HUES6 (cell line): ENCODE measurements at regions not wholly inside any gene's neighbourhood (a gene's known extent, or its start where the extent isn't known, plus 50 kb on each side); places are given as distances from the start of the nearest gene placed in this dataset.

Experiments
- H3K27ac ChIP-seq: 2 replicates; pipeline ENCODE4 v1.7.0; 2013; ENCODE audit warnings: low read depth, mild to moderate bottlenecking, low read length, inconsistent platforms
- H3K27me3 ChIP-seq: 2 replicates; pipeline ENCODE4 v1.6.1; 2013; ENCODE audit warnings: low read length; ENCODE audit not compliant: control insufficient read depth, insufficient read depth
- H3K36me3 ChIP-seq: 2 replicates; pipeline ENCODE4 v1.6.1; 2013; ENCODE audit warnings: low read length; ENCODE audit not compliant: control insufficient read depth, insufficient read depth
- H3K4me1 ChIP-seq: 2 replicates; pipeline ENCODE4 v1.6.1; 2013; ENCODE audit warnings: low read length; ENCODE audit not compliant: control insufficient read depth, insufficient read depth
- H3K4me3 ChIP-seq: 2 replicates; pipeline ENCODE4 v1.5.1; 2013; ENCODE audit warnings: low read depth, low read length
- H3K9ac ChIP-seq: one replicate; pipeline ENCODE4 v1.6.1; 2013; ENCODE audit warnings: mild to moderate bottlenecking, low read length
- H3K9me3 ChIP-seq: 2 replicates; pipeline ENCODE4 v1.6.1; 2013; ENCODE audit warnings: low read depth, low read length; ENCODE audit not compliant: control insufficient read depth, insufficient read depth

- H3K27me3 ChIP-seq, result peaks cover 6% of the 10 kb centered on the region; the same call in 1 of the 2 replicates
- no peaks in the 10 kb centered on the region for H3K36me3 ChIP-seq
- H3K9ac ChIP-seq, result no peak overlapping the region
- H3K4me1 ChIP-seq, result peaks cover 3% of the 10 kb centered on the region; the same call in 1 of the 2 replicates
- no peak overlapping the region for H3K4me3 ChIP-seq
- H3K27ac ChIP-seq, result no peak overlapping the region
- no peaks in the 10 kb centered on the region for H3K9me3 ChIP-seq
These were observed 305.1 kb downstream of the TTC6 start for GRCh38 chr14:37900561-37900960.

DNA sequence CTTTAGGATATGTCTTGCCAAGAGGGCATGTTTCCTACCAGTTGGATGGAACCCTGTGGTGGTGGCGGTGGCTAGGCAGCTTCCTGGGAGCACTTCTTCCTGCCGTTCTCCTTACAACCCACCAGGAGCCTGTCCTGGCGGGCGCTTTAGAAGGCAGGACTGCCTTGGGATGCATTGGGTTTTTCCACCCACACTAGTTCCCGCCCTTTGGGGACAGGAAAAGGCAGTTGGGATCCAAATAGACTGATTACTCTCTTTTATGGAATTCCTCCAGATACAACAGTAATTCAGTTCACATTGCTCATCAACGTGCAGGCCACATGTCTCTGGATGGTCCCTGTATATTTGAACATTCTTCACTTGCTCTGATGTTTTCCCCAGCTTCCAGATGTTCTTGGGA, 305.7 kb upstream of the SSTR1 start:
- H3K9ac ChIP-seq, result no peak overlapping the region
- H3K4me1 ChIP-seq, result no peaks in the 10 kb centered on the region; the same call in 1 of the 2 replicates
- no peak overlapping the region for H3K4me3 ChIP-seq
- H3K36me3 ChIP-seq, result no peaks in the 10 kb centered on the region
- H3K27me3 ChIP-seq, result peaks cover 6% of the 10 kb centered on the region; the same call in 1 of the 2 replicates
- H3K27ac ChIP-seq, result no peak overlapping the region
- H3K9me3 ChIP-seq, result peaks cover 3% of the 10 kb centered on the region; the same call in 1 of the 2 replicates

DNA sequence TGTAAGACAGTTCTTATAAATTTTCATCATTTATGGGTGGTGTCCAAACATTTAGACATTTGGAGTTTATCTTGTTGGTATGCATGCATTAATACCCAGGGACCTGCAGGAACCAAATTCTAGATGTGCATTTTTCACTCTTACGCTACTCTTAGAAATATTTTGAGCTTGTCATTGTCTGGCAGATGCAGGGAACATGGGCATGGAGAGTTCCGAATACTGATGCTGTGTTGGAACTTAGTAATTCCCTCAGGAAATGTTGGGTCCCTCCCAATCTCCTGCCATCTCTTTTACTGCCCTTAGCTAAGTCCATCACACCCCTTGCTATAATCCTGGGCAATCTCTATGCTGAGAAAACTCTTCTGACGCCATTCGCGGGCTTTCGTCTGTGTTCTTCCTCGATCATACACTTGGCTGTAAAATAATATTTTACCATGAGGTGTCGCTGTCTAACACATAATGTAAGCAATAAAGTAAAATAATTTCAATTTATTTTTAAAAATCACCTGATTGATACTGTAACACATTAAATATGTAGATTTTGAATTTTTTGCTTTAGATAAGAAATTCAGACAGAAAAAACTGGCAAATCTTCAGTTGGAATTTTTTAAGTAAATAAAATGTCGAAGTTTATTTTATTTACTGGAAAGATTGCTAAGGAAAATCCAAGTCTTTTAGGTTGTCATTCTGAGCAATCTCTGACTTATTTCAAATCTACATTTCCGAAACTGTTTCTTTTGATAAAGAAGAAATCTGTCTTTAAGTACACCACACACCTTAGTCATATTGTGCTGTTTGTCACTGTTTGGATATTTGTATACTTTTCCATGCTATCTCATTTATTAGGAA, 304.1 kb upstream of the SSTR1 start:
- H3K36me3 ChIP-seq, result no peaks in the 10 kb centered on the region
- no peaks in the 10 kb centered on the region; the same call in 1 of the 2 replicates for H3K4me1 ChIP-seq
- H3K4me3 ChIP-seq, result no peak overlapping the region
- H3K27ac ChIP-seq, result no peak overlapping the region
- peaks cover 3% of the 10 kb centered on the region; the same call in 1 of the 2 replicates for H3K9me3 ChIP-seq
- no peak overlapping the region for H3K9ac ChIP-seq
- H3K27me3 ChIP-seq, result peaks cover 6% of the 10 kb centered on the region; the same call in 1 of the 2 replicates

GRCh38 chr14:37924622-37925021, 283.1 kb upstream of the SSTR1 start:
- no peaks in the 10 kb centered on the region for H3K36me3 ChIP-seq
- no peak overlapping the region for H3K4me3 ChIP-seq
- peaks cover 2% of the 10 kb centered on the region; the same call in 1 of the 2 replicates for H3K9me3 ChIP-seq
- H3K4me1 ChIP-seq, result no peaks in the 10 kb centered on the region
- H3K9ac ChIP-seq, result no peak overlapping the region
- no peak overlapping the region for H3K27ac ChIP-seq
- H3K27me3 ChIP-seq, result peaks cover 3% of the 10 kb centered on the region; the same call in 1 of the 2 replicates

DNA sequence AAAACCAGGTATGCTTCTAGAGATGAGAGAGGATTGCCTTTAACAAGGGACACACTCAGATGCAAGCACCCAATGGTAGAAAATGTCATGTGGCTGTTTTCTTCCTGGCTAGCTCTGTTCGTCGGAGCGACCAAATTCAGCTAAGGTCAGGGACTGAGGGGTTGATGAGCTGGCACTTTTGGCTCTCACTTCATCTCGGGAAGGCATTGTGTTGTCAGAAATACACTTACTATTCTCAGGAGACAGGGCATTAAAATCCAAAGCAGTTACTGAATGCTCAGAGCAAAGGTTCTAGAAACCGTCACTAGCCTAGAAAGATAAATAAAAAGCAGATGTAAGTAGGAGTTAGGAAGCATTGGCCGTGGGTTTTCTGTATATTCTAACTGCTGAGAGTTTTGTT, 275.7 kb upstream of the SSTR1 start:
- Histone ChIP-seq H3K9me3 (no peaks in the 10 kb centered on the region), H3K9ac (no peak overlapping the region), H3K27ac (no peak overlapping the region), H3K36me3 (no peaks in the 10 kb centered on the region), H3K4me1 (peaks cover 5% of the 10 kb centered on the region; the same call in 1 of the 2 replicates), H3K4me3 (no peak overlapping the region), H3K27me3 (peaks cover 10% of the 10 kb centered on the region)

- no peaks in the 10 kb centered on the region for H3K9me3 ChIP-seq
- no peaks in the 10 kb centered on the region for H3K36me3 ChIP-seq
- no peak overlapping the region for H3K27ac ChIP-seq
- H3K27me3 ChIP-seq, result peaks cover 10% of the 10 kb centered on the region
- peaks cover 5% of the 10 kb centered on the region; the same call in 1 of the 2 replicates for H3K4me1 ChIP-seq
- no peak overlapping the region for H3K9ac ChIP-seq
- no peak overlapping the region for H3K4me3 ChIP-seq
These were observed 275.2 kb upstream of the SSTR1 start for GRCh38 chr14:37932481-37932880.

GRCh38 chr14:37936971-37937370, 270.7 kb upstream of the SSTR1 start:
- Histone ChIP-seq H3K36me3 (no peaks in the 10 kb centered on the region), H3K4me1 (peaks cover 3% of the 10 kb centered on the region; the same call in 1 of the 2 replicates), H3K4me3 (no peak overlapping the region), H3K9ac (no peak overlapping the region), H3K27ac (no peak overlapping the region), H3K27me3 (peaks cover 7% of the 10 kb centered on the region), H3K9me3 (no peaks in the 10 kb centered on the region)

GRCh38 chr14:37939442-37940028, 268.2 kb upstream of the SSTR1 start:
- no peaks in the 10 kb centered on the region for H3K36me3 ChIP-seq
- H3K9me3 ChIP-seq, result 0 out of 2 replicates have a peak, but pooled peaks cover 10% of the 10 kb centered on the region
- no peak overlapping the region for H3K9ac ChIP-seq
- H3K27ac ChIP-seq, result no peak overlapping the region
- no peak overlapping the region for H3K4me3 ChIP-seq
- no peaks in the 10 kb centered on the region for H3K27me3 ChIP-seq
- no peaks in the 10 kb centered on the region for H3K4me1 ChIP-seq

GRCh38 chr14:37945959-37946358, 261.7 kb upstream of the SSTR1 start:
- Histone ChIP-seq H3K36me3 (no peaks in the 10 kb centered on the region), H3K4me1 (no peaks in the 10 kb centered on the region), H3K4me3 (no peak overlapping the region), H3K27ac (no peak overlapping the region), H3K27me3 (no peaks in the 10 kb centered on the region), H3K9me3 (peaks cover 48% of the 10 kb centered on the region), H3K9ac (no peak overlapping the region)

DNA sequence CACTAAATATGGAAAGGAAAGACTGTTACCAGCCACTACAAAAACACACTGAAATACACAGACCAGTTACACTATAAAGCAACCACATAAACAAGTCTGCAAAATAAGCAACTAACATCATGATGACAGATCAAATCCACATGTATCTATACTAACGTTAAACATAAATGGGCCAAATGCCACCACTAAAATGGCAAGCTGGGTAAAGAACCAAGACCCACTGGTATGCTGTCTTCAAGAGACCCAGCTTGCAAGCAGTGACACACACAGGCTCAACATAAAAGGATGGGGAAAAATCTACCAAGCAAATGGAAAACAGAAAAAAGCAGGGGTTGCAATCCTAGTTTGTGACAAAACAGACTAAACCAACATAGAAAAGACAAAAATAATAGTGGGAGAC, 260.9 kb upstream of the SSTR1 start:
- Histone ChIP-seq H3K36me3 (no peaks in the 10 kb centered on the region), H3K27me3 (no peaks in the 10 kb centered on the region), H3K9ac (no peak overlapping the region), H3K4me1 (no peaks in the 10 kb centered on the region), H3K9me3 (peaks cover 48% of the 10 kb centered on the region), H3K4me3 (no peak overlapping the region), H3K27ac (no peak overlapping the region)

DNA sequence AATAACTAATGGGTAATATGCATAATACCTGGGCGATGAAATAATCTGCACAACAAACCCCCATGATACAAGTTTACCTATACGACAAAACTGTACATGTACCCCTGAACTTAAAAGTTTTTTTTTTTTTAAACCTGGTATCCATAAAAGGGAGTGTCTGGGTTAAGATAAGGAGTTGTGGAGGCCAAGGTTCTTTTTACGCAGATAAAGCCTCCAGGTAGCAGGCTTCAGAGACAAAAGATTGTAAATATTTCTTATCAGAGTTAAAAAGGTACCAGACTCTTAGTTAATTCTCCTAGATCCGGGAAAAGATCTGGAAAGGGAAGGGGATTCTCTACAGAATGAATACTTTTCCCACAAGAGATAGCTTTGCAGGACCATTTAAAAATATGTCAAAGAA, 259.4 kb upstream of the SSTR1 start:
- no peaks in the 10 kb centered on the region for H3K36me3 ChIP-seq
- no peak overlapping the region for H3K9ac ChIP-seq
- H3K9me3 ChIP-seq, result peaks cover 48% of the 10 kb centered on the region
- H3K4me3 ChIP-seq, result no peak overlapping the region
- H3K27ac ChIP-seq, result no peak overlapping the region
- no peaks in the 10 kb centered on the region for H3K4me1 ChIP-seq
- H3K27me3 ChIP-seq, result no peaks in the 10 kb centered on the region
